Astrocyte (in vitro differentiated cells and primary cell): ENCODE measurements at regions not wholly inside any gene's neighbourhood (a gene's known extent, or its start where the extent isn't known, plus 50 kb on each side); places are given as distances from the start of the nearest gene placed in this dataset.

ENCODE experiments used
- CTCF ChIP-seq: IDR thresholded peaks from 2 replicates; pipeline ENCODE4 v1.5.1; 2011; ENCODE audit warnings: low read depth, mild to moderate bottlenecking, inconsistent platforms, low read length, moderate library complexity; ENCODE audit not compliant: insufficient read depth
- EZH2 ChIP-seq: IDR thresholded peaks from 2 replicates; pipeline ENCODE4 v1.6.1; 2012; ENCODE audit warnings: mild to moderate bottlenecking, low read length, inconsistent platforms; ENCODE audit not compliant: insufficient read depth

- TF ChIP-seq CTCF, result peak; percentile 75
- no peak for TF ChIP-seq EZH2
These were observed 551.4 kb downstream of the IQCM start for GRCh38 chr4:149264093-149264733.
